OCI-LY1 (cell line): ENCODE measurements at regions not wholly inside any gene's neighbourhood (a gene's known extent, or its start where the extent isn't known, plus 50 kb on each side); places are given as distances from the start of the nearest gene placed in this dataset.

ENCODE experiments used
- EZH2 ChIP-seq: fragments of 200-600 bp; sonication (generic), shearing (Covaris generic); IDR thresholded peaks from 2 replicates; pipeline ENCODE4 v1.8.0; 2017; ENCODE audit warnings: borderline replicate concordance, mixed run types, mild to moderate bottlenecking, antibody characterized with exemption, low read length, moderate library complexity, mixed read lengths
- TF ChIP-seq, protein P1 (sequence below): fragments of 200-600 bp; sonication (generic), shearing (Covaris generic); IDR thresholded peaks from 2 replicates; pipeline ENCODE4 v1.5.1; 2017; ENCODE audit warnings: mild to moderate bottlenecking, antibody characterized with exemption, low read length, moderate library complexity, mixed read lengths

DNA sequence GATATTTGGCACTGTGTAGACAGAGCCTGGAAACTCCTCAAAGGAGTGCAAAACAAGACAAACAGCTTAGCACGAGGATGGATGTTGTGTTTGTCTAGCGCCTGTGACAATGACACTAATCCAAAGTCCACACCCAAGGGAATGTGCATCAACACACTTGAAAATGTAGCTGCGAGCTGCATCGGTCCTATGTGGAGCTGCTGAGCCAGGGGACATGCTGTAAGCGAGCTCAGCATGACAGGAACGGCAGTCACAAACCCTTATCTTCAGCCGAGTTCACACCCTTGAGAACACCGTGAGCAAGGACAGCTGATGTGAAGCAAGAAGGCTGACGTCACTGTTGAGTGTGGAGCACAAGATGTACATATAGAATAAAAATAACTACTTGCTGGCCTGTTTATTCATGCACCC is 684.3 kb downstream of the QKI start:
- TF ChIP-seq, protein P1, sequence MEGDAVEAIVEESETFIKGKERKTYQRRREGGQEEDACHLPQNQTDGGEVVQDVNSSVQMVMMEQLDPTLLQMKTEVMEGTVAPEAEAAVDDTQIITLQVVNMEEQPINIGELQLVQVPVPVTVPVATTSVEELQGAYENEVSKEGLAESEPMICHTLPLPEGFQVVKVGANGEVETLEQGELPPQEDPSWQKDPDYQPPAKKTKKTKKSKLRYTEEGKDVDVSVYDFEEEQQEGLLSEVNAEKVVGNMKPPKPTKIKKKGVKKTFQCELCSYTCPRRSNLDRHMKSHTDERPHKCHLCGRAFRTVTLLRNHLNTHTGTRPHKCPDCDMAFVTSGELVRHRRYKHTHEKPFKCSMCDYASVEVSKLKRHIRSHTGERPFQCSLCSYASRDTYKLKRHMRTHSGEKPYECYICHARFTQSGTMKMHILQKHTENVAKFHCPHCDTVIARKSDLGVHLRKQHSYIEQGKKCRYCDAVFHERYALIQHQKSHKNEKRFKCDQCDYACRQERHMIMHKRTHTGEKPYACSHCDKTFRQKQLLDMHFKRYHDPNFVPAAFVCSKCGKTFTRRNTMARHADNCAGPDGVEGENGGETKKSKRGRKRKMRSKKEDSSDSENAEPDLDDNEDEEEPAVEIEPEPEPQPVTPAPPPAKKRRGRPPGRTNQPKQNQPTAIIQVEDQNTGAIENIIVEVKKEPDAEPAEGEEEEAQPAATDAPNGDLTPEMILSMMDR = no peak
- no peak for TF ChIP-seq EZH2
